ENCODE measurements at regions not wholly inside any gene's neighbourhood (a gene's known extent, or its start where the extent isn't known, plus 50 kb on each side); places are given as distances from the start of the nearest gene placed in this dataset.

DNA sequence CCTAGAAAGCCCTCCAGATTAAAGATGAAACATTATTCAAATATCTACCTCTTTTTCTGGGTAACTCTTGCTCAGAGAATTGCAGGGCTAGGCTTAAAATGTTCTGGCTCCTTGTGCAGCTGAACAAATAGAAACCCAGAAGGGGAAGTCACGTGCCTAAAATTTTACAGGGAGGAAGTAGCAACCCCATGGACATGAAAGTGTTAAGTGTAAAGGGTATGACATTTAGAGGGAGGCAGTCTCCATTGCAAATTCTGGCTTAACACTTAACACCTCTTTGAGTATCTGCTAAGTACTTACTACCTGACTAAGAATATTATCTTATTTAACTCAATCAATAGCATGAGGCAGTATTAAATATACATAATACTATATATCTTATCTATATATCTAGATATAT is 376.1 kb upstream of the ERCC4 start:
- no peaks in the 10 kb centered on the region for H3K36me3 Mint-ChIP-seq (ENCODE audit: low read depth)
- H3K27ac Mint-ChIP-seq, result no peak overlapping the region
- H3K4me3 Mint-ChIP-seq, result no peak overlapping the region
- no peaks in the 10 kb centered on the region for H3K27me3 Mint-ChIP-seq
- peaks cover 4% of the 10 kb centered on the region for H3K9me3 Mint-ChIP-seq
- DNase-seq, result no peak
- no peaks in the 10 kb centered on the region for H3K4me1 Mint-ChIP-seq
- intact Hi-C loops (cut with micrococcal nuclease), result no loop called here

DNA sequence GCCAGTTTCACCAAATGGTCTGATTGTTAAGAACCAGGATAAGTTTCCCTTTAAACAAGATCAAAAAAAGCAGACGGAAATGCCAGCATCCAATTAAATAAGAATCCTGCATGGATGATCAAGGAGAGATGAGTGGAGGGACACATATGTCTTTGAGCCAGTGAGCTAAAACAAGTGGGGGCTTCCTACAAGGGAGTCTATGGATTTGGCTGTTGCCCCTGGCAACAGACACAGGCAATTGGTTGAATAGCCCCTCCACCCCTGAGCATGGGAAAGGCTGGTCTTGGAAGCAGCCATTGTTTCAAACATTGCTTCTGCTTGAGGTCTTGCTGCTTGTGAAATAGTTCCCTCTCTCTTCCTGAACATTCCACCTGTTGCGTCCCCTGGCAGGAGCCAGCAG is 374.7 kb upstream of the ERCC4 start:
- no peaks in the 10 kb centered on the region for H3K4me1 Mint-ChIP-seq
- no peak overlapping the region for H3K4me3 Mint-ChIP-seq
- H3K9me3 Mint-ChIP-seq, result peaks cover 4% of the 10 kb centered on the region
- H3K27me3 Mint-ChIP-seq, result no peaks in the 10 kb centered on the region
- no peaks in the 10 kb centered on the region for H3K36me3 Mint-ChIP-seq (ENCODE audit: low read depth)
- H3K27ac Mint-ChIP-seq, result no peak overlapping the region
- intact Hi-C loops (cut with micrococcal nuclease), result no loop called here
- no peak for DNase-seq

- H3K27me3 Mint-ChIP-seq, result no peaks in the 10 kb centered on the region
- intact Hi-C loops (cut with micrococcal nuclease), result no loop called here
- H3K36me3 Mint-ChIP-seq (ENCODE audit: low read depth), result no peaks in the 10 kb centered on the region
- no peak for DNase-seq
- no peak overlapping the region for H3K4me3 Mint-ChIP-seq
- peaks cover 4% of the 10 kb centered on the region for H3K9me3 Mint-ChIP-seq
- no peak overlapping the region for H3K27ac Mint-ChIP-seq
- no peaks in the 10 kb centered on the region for H3K4me1 Mint-ChIP-seq
Observed at GRCh38 chr16:13550254-13550653, 369.7 kb upstream of the ERCC4 start.

DNA sequence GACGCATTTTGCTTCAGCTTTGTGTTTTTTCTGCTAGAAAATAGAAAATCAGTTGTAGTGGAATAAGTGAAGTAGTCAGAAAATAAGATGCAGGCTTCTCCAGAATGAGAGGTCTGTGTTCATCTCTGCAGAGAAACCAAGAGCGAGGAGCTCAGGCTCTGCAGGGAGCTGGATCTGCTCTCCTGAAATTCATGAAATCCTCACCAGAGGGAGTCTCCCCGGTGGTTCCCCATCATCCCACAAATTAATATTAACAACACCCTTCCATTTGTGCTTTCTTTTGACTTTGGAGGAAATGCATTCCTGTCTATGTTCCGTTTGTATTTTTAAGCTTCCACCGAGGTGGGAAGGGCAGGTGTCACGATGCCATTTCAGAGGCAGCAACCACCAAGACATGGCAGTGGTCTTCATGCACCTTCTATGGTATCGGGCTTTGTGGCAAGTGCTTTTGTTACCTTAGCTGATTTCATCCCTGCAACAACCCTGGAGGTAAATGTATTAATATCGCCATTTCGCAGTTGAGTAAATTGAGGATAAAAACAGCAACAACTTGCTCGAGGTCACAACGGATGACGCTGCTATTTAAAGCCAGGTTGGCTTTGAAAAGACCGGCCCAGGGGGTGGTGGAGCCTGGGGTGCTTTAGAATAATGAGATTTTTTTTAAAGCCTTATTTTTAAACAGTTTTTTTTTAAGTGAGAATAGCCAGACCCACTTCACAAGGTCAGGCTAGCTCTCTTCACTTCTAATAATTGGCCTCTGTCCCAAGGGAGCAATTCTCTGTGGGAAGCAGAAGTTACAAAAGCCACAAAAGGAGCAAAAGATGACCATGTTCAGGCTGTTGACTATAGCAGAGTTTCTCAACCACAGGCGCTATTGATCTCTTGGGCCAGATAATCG is 367.6 kb upstream of the ERCC4 start:
- Mint-ChIP-seq H3K27me3 (no peaks in the 10 kb centered on the region), H3K4me1 (no peaks in the 10 kb centered on the region), H3K36me3 (ENCODE audit: low read depth) (no peaks in the 10 kb centered on the region), H3K27ac (no peak overlapping the region), H3K4me3 (no peak overlapping the region), H3K9me3 (peaks cover 4% of the 10 kb centered on the region)
- intact Hi-C loops (cut with micrococcal nuclease), result no loop called here
- no peak for DNase-seq

DNA sequence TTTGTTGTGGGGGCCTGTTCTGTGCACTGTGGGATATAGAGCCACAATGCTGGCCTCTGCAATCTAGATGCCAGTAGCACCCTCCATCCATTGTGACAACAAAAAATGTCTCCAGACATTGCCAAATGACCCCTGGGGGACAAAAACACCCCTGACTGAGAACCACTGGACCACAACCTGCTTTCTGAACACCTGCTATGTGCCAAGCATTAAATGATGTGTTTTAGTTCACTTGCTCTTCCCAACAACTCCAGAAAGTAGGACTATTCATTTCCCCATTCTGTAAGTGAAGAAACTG is 367.0 kb upstream of the ERCC4 start:
- Mint-ChIP-seq H3K27ac (no peak overlapping the region), H3K36me3 (ENCODE audit: low read depth) (no peaks in the 10 kb centered on the region), H3K9me3 (peaks cover 4% of the 10 kb centered on the region), H3K27me3 (no peaks in the 10 kb centered on the region), H3K4me1 (no peaks in the 10 kb centered on the region), H3K4me3 (no peak overlapping the region)
- intact Hi-C loops (cut with micrococcal nuclease), result no loop called here
- DNase-seq, result no peak

DNA sequence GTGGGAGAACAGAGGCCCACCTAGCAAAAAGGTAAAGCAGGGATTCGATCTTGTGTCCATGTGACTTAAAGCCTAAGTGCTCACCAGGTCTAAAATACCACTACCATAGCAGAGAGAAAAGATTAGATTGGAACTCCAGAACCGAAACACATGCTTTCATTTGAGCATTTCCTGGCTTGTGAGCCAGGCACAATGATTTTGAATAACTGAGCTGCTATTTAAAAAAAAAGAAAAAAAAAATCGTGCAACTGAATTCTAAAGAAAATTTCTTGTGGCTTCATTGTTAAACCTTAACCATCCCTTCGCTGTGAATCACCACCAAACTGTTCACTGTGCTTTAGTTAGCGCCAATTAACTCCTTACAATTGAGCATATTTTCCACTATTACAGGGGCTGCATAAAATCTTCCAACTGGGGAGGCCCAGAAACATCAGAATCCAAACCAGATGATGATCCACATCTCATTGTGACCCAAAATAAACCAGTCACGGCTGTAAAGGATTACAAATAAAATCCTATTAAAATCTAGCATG is 366.4 kb upstream of the ERCC4 start:
- no peak for DNase-seq
- no peaks in the 10 kb centered on the region for H3K36me3 Mint-ChIP-seq (ENCODE audit: low read depth)
- H3K27me3 Mint-ChIP-seq, result no peaks in the 10 kb centered on the region
- H3K9me3 Mint-ChIP-seq, result peaks cover 4% of the 10 kb centered on the region
- intact Hi-C loops (cut with micrococcal nuclease), result no loop called here
- H3K4me3 Mint-ChIP-seq, result no peak overlapping the region
- no peaks in the 10 kb centered on the region for H3K4me1 Mint-ChIP-seq
- no peak overlapping the region for H3K27ac Mint-ChIP-seq

DNA sequence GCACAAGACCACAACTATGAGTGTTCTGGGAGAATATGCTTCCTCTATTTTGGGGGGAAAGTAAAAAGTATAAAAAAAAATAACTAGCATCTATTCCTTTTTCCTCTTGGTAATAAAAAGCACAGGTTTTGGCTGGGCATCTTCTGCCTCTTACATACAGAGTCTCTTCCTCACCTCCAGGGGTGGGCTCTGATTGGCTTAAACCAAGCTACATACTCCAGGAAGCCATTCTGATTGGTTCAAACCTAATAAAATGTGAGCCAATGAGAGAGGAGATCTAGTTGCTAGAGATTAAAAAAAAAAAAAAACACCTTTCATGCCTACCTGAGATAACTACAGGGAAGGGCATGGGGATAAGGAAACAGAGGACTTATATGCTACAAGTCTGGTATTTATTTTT is 365.9 kb upstream of the ERCC4 start:
- H3K9me3 Mint-ChIP-seq, result peaks cover 4% of the 10 kb centered on the region
- H3K4me1 Mint-ChIP-seq, result no peaks in the 10 kb centered on the region
- intact Hi-C loops (cut with micrococcal nuclease), result no loop called here
- no peaks in the 10 kb centered on the region for H3K36me3 Mint-ChIP-seq (ENCODE audit: low read depth)
- H3K27ac Mint-ChIP-seq, result no peak overlapping the region
- no peaks in the 10 kb centered on the region for H3K27me3 Mint-ChIP-seq
- DNase-seq, result no peak
- H3K4me3 Mint-ChIP-seq, result no peak overlapping the region

DNA sequence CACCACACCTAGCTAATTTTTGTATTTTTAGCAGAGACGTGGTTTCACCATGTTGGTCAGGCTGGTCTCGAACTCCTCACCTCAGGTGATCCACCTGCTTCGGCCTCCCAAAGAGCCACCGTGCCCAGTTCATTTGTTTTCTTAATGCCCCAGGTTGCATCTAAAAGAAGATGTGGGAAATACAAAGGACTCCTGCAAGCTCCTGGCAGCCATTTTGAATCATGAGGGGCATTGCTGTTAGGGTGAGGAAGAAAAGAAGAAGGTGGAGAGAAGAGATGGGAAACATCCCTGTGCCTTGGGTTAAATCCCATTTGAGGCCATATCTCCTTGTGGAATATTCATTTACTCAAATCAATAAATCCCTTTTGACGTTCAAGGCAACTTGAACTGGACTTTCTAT is 365.3 kb upstream of the ERCC4 start:
- intact Hi-C loops (cut with micrococcal nuclease), result no loop called here
- no peaks in the 10 kb centered on the region for H3K4me1 Mint-ChIP-seq
- H3K9me3 Mint-ChIP-seq, result peaks cover 4% of the 10 kb centered on the region

DNA sequence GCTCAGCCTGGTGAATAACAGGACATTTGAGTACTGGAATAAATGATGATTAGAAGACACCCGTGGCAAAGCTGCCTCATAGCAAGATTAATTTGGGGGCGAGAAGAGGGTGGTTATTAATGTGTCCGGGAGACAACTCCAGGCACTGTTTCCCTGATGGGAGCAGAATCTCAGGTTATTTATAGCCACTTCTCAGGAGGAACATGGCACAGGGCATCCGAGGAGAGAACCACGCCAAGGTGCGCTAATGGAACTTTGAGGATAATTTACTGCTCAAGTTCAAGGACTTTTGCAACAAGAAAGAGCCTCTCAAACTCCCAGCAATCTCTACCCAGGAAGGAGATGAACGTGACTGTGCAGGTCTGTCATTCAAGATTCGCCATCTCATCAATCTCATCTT is 362.5 kb upstream of the ERCC4 start:
- H3K27me3 Mint-ChIP-seq, result no peaks in the 10 kb centered on the region
- DNase-seq, result no peak
- no peak overlapping the region for H3K4me3 Mint-ChIP-seq
- peaks cover 13% of the 10 kb centered on the region for H3K9me3 Mint-ChIP-seq
- no peaks in the 10 kb centered on the region for H3K4me1 Mint-ChIP-seq
- intact Hi-C loops (cut with micrococcal nuclease), result no loop called here
- H3K36me3 Mint-ChIP-seq (ENCODE audit: low read depth), result no peaks in the 10 kb centered on the region
- no peak overlapping the region for H3K27ac Mint-ChIP-seq

More for the DNA sequence above, 365.3 kb upstream of the ERCC4 start:
- H3K27ac Mint-ChIP-seq, result no peak overlapping the region
- H3K4me3 Mint-ChIP-seq, result no peak overlapping the region
- no peaks in the 10 kb centered on the region for H3K27me3 Mint-ChIP-seq
- DNase-seq, result no peak
- H3K36me3 Mint-ChIP-seq (ENCODE audit: low read depth), result no peaks in the 10 kb centered on the region

DNA sequence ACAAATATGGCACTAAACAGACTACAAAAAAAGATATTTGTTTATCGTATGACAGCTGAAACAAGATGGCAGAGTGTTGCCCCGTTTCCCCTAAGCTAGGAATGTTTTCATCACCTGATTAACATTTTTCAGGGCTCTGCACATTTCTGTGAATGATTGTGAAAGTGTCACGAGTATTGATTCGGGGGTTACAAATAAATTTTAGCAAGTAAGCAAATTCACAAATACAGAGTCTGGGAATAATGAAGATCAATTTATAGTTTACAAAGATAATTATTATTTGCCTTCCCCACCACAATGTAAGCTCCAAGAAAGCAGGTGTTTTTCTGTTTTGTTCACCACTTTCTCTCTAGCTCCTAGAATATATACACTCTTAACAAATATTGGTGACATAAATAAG is 361.2 kb upstream of the ERCC4 start:
- intact Hi-C loops (cut with micrococcal nuclease), result no loop called here
- Mint-ChIP-seq H3K4me3 (no peak overlapping the region), H3K4me1 (no peaks in the 10 kb centered on the region), H3K9me3 (peaks cover 9% of the 10 kb centered on the region), H3K36me3 (ENCODE audit: low read depth) (no peaks in the 10 kb centered on the region), H3K27me3 (no peaks in the 10 kb centered on the region), H3K27ac (no peak overlapping the region)
- DNase-seq, result no peak

DNA sequence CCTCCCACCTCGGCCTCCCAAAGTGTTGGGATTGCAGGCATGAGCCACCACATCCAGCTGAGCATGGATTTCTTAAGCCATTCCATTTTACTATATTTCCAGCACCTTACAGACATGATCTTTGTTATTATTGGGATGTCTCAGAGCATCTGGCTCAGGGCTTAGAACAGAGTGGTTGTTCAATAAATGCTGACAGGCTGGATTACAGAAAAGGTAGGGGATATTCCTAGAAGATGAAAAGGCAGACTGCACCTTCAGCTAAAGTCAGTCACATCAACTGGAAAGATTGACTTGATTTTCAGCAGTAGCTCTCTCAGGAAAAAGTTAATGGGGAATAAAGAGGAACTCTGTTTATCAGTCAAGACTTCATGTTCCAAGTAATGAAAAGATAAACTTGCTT is 360.3 kb upstream of the ERCC4 start:
- no peak for DNase-seq
- H3K27ac Mint-ChIP-seq, result no peak overlapping the region
- no peaks in the 10 kb centered on the region for H3K36me3 Mint-ChIP-seq (ENCODE audit: low read depth)
- H3K9me3 Mint-ChIP-seq, result peaks cover 12% of the 10 kb centered on the region
- no peak overlapping the region for H3K4me3 Mint-ChIP-seq
- intact Hi-C loops (cut with micrococcal nuclease), result no loop called here
- no peaks in the 10 kb centered on the region for H3K27me3 Mint-ChIP-seq
- H3K4me1 Mint-ChIP-seq, result no peaks in the 10 kb centered on the region

GRCh38 chr16:13560151-13560550 is 359.8 kb upstream of the ERCC4 start:
- Mint-ChIP-seq H3K4me3 (no peak overlapping the region), H3K36me3 (ENCODE audit: low read depth) (no peaks in the 10 kb centered on the region), H3K27me3 (no peaks in the 10 kb centered on the region), H3K4me1 (no peaks in the 10 kb centered on the region), H3K9me3 (peaks cover 14% of the 10 kb centered on the region), H3K27ac (no peak overlapping the region)
- intact Hi-C loops (cut with micrococcal nuclease), result no loop called here
- DNase-seq, result no peak

DNA sequence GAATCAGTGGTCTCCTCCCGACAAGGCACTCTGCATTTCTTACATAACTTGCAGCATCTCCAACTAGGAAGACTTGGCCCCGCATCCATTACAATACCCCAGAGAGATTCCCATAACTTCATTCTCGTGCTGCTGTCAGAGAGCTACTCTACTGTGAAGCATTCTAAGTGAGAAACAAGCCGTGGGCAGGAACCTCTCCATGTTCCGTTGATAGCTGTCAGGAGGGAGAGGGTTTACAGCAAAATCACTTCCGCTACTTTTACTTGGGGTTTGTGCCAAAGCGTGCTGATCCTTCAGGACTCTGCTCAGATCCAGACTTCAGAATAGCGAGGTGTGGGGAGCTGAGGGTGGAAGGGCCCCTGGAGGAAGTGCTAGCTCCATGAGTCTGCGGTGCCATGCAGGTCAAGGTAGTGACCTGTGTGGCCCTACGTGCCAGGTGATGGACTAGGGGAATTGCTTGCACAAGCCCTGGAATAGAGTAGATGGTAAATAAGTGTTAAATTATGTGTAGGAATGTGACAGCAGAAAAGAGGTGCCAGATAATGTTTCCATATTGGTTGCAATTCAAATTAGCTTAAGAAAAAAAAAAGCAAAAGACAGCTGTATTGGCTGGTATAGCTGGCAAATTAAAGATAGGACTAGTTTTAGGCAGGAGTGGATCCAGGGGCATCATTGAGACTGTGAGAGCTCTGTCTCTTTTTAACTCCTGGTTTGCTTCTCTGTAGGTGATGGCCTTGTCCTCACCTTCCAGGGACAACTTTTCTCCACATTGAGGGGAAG is 358.5 kb upstream of the ERCC4 start:
- Mint-ChIP-seq H3K36me3 (ENCODE audit: low read depth) (no peaks in the 10 kb centered on the region), H3K4me1 (no peaks in the 10 kb centered on the region), H3K27ac (no peak overlapping the region), H3K27me3 (no peaks in the 10 kb centered on the region), H3K4me3 (no peak overlapping the region), H3K9me3 (peaks cover 14% of the 10 kb centered on the region)
- intact Hi-C loops (cut with micrococcal nuclease), result no loop called here
- no peak for DNase-seq

DNA sequence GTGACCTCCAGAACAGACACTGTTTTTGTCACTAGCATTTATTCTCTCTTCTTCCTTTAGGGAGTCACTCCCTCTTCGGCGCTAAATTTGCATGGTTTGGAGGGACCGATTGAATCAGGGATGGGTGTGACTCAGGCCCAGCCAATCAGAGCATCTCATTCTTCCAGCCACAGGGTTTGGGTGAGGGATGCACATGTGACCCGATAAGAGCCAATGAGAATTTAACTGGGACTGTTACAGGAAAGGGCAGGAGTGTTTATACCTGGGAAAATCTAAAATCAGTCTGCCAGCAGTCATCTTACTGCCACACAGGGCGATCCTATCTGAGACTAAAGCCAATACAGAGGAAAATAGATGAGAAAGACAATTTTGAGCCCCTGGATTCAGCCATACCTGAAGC is 351.2 kb upstream of the ERCC4 start:
- H3K36me3 Mint-ChIP-seq (ENCODE audit: low read depth), result no peaks in the 10 kb centered on the region
- peaks cover 9% of the 10 kb centered on the region for H3K9me3 Mint-ChIP-seq
- no peak for DNase-seq
- no peak overlapping the region for H3K27ac Mint-ChIP-seq
- intact Hi-C loops (cut with micrococcal nuclease), result no loop called here
- no peak overlapping the region for H3K4me3 Mint-ChIP-seq
- no peaks in the 10 kb centered on the region for H3K27me3 Mint-ChIP-seq
- no peaks in the 10 kb centered on the region for H3K4me1 Mint-ChIP-seq
